D721Med (cell line): ENCODE measurements at regions not wholly inside any gene's neighbourhood (a gene's known extent, or its start where the extent isn't known, plus 50 kb on each side); places are given as distances from the start of the nearest gene placed in this dataset.
"Not testable (repeated sequence)": the region's sequence is repeated elsewhere in the genome, so short reads cannot be mapped to it uniquely, and the experiment has no call there.

ENCODE experiments used
- DNase-seq: peaks from one replicate; pipeline ENCODE4 v3.0.0; 2011; ENCODE audit warnings: low spot score; ENCODE audit not compliant: insufficient read length
- FAIRE-seq: peaks from 2 replicates; lab custom pipeline; 2011; peaks lifted over from hg19 to GRCh38; lab: Jason Lieb, UNC
- TF ChIP-seq, protein P1 (sequence below): IDR thresholded peaks from 2 replicates; pipeline ENCODE4 v1.5.1; 2012; ENCODE audit warnings: mild to moderate bottlenecking, control low read depth; ENCODE audit not compliant: insufficient read depth; ENCODE audit errors: missing control alignments

DNA sequence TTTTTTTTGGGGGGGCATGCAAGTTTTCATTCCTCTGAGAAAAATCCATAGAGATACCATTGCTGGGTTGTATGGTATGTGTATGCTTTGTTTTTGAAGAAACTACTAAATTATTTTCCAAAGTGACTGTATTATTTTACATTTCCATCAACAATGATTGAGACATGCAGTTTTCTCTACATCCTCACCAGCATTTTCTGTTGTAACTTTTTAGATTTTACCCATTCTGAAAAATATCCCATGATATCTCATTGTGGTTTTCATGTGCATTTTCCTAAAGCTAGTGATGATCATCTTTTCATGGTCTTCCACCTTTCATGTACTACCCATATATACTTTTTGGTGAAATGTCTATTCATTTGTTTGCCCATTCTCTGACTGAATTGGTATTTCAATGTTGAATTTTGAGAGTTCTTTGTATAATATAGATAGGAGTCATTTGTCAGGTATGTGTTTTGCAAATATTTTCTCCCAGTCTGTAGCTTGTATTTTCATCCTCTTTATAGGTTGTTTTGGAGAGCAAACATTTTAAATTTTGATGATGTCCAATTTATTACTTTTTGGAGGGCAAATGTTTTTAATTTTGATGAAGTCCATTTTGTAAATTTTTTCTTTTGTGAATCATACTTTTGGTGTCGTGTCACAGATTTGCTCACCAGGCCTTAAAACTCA, 827.5 kb upstream of the CITED2 start:
- DNase-seq, result no peak
- no peak for FAIRE-seq
- TF ChIP-seq, protein P1, sequence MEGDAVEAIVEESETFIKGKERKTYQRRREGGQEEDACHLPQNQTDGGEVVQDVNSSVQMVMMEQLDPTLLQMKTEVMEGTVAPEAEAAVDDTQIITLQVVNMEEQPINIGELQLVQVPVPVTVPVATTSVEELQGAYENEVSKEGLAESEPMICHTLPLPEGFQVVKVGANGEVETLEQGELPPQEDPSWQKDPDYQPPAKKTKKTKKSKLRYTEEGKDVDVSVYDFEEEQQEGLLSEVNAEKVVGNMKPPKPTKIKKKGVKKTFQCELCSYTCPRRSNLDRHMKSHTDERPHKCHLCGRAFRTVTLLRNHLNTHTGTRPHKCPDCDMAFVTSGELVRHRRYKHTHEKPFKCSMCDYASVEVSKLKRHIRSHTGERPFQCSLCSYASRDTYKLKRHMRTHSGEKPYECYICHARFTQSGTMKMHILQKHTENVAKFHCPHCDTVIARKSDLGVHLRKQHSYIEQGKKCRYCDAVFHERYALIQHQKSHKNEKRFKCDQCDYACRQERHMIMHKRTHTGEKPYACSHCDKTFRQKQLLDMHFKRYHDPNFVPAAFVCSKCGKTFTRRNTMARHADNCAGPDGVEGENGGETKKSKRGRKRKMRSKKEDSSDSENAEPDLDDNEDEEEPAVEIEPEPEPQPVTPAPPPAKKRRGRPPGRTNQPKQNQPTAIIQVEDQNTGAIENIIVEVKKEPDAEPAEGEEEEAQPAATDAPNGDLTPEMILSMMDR, result no peak

DNA sequence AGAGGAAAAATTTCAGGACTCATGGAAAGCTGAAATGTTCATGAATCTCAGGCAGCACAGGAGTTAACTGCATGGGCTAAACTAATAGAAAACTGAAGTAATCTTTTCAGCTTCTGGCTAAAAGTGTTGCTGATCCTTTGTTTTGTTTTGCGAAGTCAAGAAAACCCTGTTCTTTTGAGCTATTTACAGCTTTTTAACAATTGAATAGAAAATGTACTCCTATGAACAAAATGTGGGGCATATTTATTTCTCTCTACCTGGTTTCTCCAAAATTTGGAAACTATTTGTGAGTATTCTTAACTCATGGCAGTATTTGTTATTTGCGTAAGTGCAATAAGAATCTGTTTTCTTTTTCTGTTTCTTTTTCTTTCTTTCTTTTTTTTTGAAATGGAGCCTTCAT, 818.8 kb upstream of the CITED2 start:
- TF ChIP-seq, protein P1, result no peak
- FAIRE-seq, result no peak
- no peak for DNase-seq

DNA sequence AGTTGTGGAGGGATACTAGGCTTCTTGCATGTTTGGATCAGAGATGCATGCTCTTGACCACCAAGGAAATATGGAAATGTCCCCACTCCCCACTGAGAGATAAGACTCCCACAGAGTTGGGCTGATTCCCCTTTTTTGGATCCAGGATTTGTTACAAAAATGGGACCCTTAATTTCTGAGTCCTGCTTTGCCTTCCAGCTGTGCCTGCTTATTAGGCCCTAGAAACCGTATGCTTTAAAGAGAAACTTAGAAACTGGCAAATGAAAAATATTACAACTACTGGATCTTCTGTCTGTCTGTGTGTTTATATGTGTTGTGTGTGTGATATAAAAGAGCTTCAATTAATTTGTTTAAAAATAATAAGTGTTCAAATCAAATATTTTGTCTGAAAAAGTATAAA, 817.6 kb upstream of the CITED2 start:
- FAIRE-seq (no peak), DNase-seq (no peak)
- TF ChIP-seq, protein P1, result no peak

DNA sequence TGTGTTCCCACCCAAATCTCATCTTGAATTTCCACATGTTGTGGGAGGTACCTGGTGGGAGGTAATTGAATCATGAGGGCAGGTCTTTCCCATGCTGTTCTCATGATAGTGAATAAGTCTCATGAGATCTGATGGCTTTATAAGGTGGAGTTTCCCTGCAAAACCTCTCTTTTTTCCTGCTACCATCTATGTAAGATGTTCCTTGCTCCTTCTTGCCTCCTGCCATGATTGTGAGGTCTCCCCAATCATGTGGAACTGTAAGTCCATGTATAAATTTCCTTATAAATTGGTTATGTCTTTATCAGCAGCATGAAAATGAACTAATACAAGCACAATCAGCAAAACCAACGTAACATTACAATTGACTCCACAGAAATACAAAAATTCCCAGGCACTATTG, 814.8 kb upstream of the CITED2 start:
- not testable (repeated sequence) for DNase-seq, FAIRE-seq

DNA sequence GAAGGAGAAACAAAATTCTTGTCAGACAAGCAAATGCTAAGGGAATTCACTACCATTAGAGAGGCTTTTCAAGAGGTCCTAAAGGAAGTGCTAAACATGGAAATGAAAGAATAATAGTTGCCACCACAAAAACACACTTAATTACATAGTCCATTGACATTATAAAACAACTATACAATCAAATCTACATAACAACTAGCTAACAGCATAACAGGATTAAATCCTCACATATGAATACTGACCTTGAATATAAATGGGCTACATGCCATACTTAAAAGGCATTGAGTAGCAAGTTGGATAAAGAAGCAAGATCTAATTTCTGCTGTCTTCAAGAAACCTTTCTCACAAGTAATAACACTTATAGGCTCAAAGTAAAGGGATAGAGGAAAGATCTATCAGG, 811.5 kb upstream of the CITED2 start:
- TF ChIP-seq, protein P1, result no peak
- DNase-seq (no peak), FAIRE-seq (no peak)

DNA sequence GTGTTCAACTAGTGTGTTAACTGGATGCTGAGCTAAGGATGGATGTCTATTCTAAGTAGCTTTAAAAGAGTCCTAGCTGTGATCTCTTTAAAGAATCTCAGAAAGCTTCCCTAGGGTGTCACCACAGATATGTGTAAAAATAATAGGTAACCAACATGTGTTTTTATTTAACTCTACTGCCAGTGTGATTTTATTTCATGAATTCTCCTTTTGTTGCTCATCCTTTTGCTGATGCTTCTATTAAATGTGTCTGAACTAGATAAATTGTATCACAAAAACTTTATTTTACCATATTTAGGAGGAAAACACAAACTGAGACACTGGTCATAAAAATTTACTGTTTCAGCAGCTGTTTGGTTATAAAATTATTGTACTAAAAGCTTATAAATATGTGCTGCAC, 809.4 kb upstream of the CITED2 start:
- TF ChIP-seq, protein P1, result no peak
- DNase-seq (no peak), FAIRE-seq (no peak)

DNA sequence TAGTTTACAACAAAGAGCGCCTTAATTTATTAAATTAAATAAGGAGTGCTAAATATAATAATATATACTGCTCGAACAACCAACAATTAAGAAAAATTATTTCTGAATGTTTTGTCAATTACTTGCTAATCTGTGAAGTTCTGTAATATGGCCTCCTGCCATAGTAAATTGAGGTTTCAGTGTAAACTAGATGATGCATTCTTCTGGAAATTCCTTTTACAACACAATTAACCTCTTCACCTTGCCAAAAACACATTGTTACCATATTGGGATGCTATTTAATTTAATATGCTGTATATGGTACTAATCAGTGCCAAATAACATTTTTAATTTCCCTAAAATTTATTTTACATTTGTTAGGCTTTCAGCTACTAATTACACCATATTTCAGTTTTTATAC, 808.4 kb upstream of the CITED2 start:
- TF ChIP-seq, protein P1, result no peak
- FAIRE-seq, result no peak
- no peak for DNase-seq
